Smooth muscle cell (in vitro differentiated cells): ENCODE measurements at regions not wholly inside any gene's neighbourhood (a gene's known extent, or its start where the extent isn't known, plus 50 kb on each side); places are given as distances from the start of the nearest gene placed in this dataset.

Experiments
- DNase-seq: peaks from one replicate; lab custom pipeline; 2025; ENCODE audit not compliant: unreplicated experiment; lab: John Stamatoyannopoulos, UW
- H2AFZ ChIP-seq: fragments of 200-600 bp; sonication (generic); 2 replicates; pipeline ENCODE4 v1.6.0; 2016; ENCODE audit warnings: antibody characterized with exemption, low read depth, mild to moderate bottlenecking
- H3F3A ChIP-seq: fragments of 200-600 bp; sonication (generic); 2 replicates; pipeline ENCODE4 v1.6.0; 2017; ENCODE audit warnings: antibody characterized with exemption, low read depth
- H3K27ac ChIP-seq: fragments of 200-600 bp; sonication (generic); 2 replicates; pipeline ENCODE4 v1.5.1; 2016; ENCODE audit warnings: low read depth, mild to moderate bottlenecking
- H3K27me3 ChIP-seq: fragments of 200-600 bp; sonication (generic); 2 replicates; pipeline ENCODE4 v1.6.1; 2016; ENCODE audit warnings: low read depth, mild to moderate bottlenecking
- H3K36me3 ChIP-seq: fragments of 200-600 bp; sonication (generic); 2 replicates; pipeline ENCODE4 v1.5.1; 2016; ENCODE audit warnings: low read depth
- H3K4me1 ChIP-seq: fragments of 200-600 bp; sonication (generic); 2 replicates; pipeline ENCODE4 v1.5.1; 2016; ENCODE audit warnings: low read depth
- H3K4me2 ChIP-seq: fragments of 200-600 bp; sonication (generic); 2 replicates; pipeline ENCODE4 v1.6.0; 2016; ENCODE audit warnings: mild to moderate bottlenecking
- H3K4me3 ChIP-seq: fragments of 200-600 bp; sonication (generic); 2 replicates; pipeline ENCODE4 v1.5.1; 2016; ENCODE audit warnings: mild to moderate bottlenecking
- H3K79me2 ChIP-seq: fragments of 200-600 bp; sonication (generic); 2 replicates; pipeline ENCODE4 v1.6.0; 2016; ENCODE audit warnings: low read depth, mild to moderate bottlenecking
- H3K9ac ChIP-seq: fragments of 200-600 bp; sonication (generic); 2 replicates; pipeline ENCODE4 v1.6.0; 2016; ENCODE audit warnings: low read depth
- H3K9me3 ChIP-seq: fragments of 200-600 bp; sonication (generic); replicated peaks from 2 replicates; pipeline ENCODE4 v1.5.1; 2016; ENCODE audit warnings: low read depth
- H4K20me1 ChIP-seq: fragments of 200-600 bp; sonication (generic); 2 replicates; pipeline ENCODE4 v1.6.0; 2016; ENCODE audit warnings: low read depth
- CTCF ChIP-seq: fragments of 200-600 bp; sonication (generic); IDR thresholded peaks from 2 replicates; pipeline ENCODE4 v1.5.1; 2017; ENCODE audit warnings: borderline replicate concordance, mild to moderate bottlenecking, antibody characterized with exemption; ENCODE audit not compliant: insufficient read depth, poor library complexity, severe bottlenecking
- WGBS: methylation state at CpG from one replicate; pipeline ENCODE4 v1.1.7; 2016; ENCODE audit warnings: low lambda C conversion rate; 5-methylcytosine and 5-hydroxymethylcytosine counted together

GRCh38 chr3:159839561-159840379 is 148.9 kb upstream of the IL12A start, which contains the start of gene SCHIP1:
Gene SCHIP1 (plus strand): TSS chr3:159839861.
- Histone ChIP-seq H3K4me3 (peak within 1 kb of the TSS; percentile 38), H3K9me3 (no peaks in the 10 kb centered on the region), H3K27ac (no peak within 1 kb of the TSS), H3K36me3 (no peaks in the 10 kb centered on the region), H2AFZ (no peak within 1 kb of the TSS), H3K27me3 (no peaks in the 10 kb centered on the region), H3K79me2 (peaks cover 75% of the 10 kb centered on the region), H4K20me1 (peaks cover 89% of the 10 kb centered on the region), H3K4me2 (peak within 1 kb of the TSS; percentile 83), H3K9ac (no peak within 1 kb of the TSS), H3F3A (peaks cover 14% of the 10 kb centered on the region), H3K4me1 (peaks cover 48% of the 10 kb centered on the region)
- TF ChIP-seq CTCF, result no peak
- 20% methylated on average over 30 of the region's 30 CpGs for WGBS
- no peak for DNase-seq

- Histone ChIP-seq H3K27ac (no peak overlapping the region), H3K36me3 (no peaks in the 10 kb centered on the region), H3K9me3 (no peaks in the 10 kb centered on the region), H3K27me3 (no peaks in the 10 kb centered on the region), H3K4me1 (peaks cover 48% of the 10 kb centered on the region), H4K20me1 (peaks cover 87% of the 10 kb centered on the region), H3K9ac (no peak overlapping the region), H3K4me2 (no peak overlapping the region), H3F3A (peaks cover 14% of the 10 kb centered on the region), H2AFZ (no peak overlapping the region), H3K79me2 (peaks cover 77% of the 10 kb centered on the region), H3K4me3 (no peak overlapping the region)
- no peak for TF ChIP-seq CTCF
- WGBS, result 86% methylated on average over 3 of the region's 3 CpGs
- DNase-seq, result no peak
These were observed 147.8 kb upstream of the IL12A start for GRCh38 chr3:159840703-159841299.

- Histone ChIP-seq H2AFZ (no peak overlapping the region), H3K27me3 (no peaks in the 10 kb centered on the region), H3K4me3 (no peak overlapping the region), H3K36me3 (no peaks in the 10 kb centered on the region), H4K20me1 (peaks cover 80% of the 10 kb centered on the region), H3K9ac (no peak overlapping the region), H3K79me2 (peaks cover 79% of the 10 kb centered on the region), H3K27ac (no peak overlapping the region), H3K4me2 (no peak overlapping the region), H3F3A (peaks cover 7% of the 10 kb centered on the region), H3K9me3 (no peaks in the 10 kb centered on the region), H3K4me1 (peaks cover 43% of the 10 kb centered on the region)
- no peak for DNase-seq
- WGBS, result 91% methylated on average over 1 of the region's 1 CpG
- TF ChIP-seq CTCF, result no peak
These were observed 146.9 kb upstream of the IL12A start for GRCh38 chr3:159841766-159842165.
